IPS DF 4.7 (cell line): ENCODE measurements at regions not wholly inside any gene's neighbourhood (a gene's known extent, or its start where the extent isn't known, plus 50 kb on each side); places are given as distances from the start of the nearest gene placed in this dataset.
"Not testable (repeated sequence)": the region's sequence is repeated elsewhere in the genome, so short reads cannot be mapped to it uniquely, and the experiment has no call there.

ENCODE experiments used
- DNase-seq: peaks from one replicate; pipeline ENCODE4 v3.0.0-alpha.2; 2013; ENCODE audit warnings: low spot score; ENCODE audit errors: extremely low read depth

DNA sequence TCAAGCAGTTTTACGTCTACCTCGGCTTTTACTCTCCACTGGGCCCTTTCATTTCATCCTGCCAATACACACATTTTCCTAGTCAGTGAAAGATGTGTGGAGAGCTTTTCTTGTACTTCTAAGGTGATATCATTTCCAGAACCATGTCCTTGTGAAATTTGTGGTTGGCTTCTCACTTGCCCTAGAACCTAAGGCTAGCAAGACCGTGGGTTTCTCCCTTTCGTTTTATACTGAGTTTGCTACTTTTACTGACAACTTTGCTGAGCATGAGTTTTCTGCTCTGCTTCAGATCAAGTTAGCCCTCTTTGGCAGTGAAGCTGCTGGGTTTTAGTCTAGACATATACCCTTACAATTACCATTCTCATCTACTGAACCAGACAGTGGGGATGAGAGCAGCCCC, 95.7 kb upstream of the FRMPD4 start:
- DNase-seq, result no peak

DNA sequence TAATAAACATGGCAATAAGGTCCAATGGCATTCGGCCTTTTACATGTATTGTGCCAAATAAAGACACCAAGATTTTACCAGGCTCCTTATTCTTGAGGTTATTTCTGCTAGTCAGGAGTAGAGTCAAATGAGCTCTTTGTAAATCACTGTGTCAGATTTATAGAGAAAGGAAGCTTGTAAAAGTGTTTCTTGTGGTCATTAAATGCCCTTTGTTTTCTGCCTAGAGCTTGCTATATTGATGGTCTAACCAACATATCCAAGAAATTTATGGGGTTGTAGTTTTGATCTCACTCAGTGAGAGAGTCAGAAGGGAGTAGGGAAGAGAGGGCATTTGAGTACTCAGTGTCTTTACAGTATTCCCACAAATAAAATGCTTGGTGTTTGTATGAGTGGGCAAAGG, 86.2 kb upstream of the FRMPD4 start:
- DNase-seq, result no peak

DNA sequence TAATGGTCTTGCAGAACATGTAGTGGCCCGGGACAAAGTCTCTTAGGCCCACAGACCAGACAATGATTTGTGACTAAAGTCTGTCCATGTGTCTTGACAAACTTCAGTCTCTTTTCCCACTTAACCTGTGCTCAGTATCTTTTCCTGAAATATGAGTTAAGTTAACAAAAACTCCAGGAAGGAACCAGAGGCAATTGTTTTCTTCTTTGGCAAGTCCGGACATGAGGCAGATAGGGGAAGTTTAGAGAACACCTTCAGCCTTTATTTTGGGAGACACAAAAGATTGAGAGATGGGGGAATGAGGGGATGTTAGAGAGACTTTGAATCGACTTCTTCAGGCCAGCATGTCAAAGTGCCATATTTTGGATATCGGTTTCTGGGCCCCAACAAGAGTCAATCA, 80.2 kb upstream of the FRMPD4 start:
- no peak for DNase-seq

DNA sequence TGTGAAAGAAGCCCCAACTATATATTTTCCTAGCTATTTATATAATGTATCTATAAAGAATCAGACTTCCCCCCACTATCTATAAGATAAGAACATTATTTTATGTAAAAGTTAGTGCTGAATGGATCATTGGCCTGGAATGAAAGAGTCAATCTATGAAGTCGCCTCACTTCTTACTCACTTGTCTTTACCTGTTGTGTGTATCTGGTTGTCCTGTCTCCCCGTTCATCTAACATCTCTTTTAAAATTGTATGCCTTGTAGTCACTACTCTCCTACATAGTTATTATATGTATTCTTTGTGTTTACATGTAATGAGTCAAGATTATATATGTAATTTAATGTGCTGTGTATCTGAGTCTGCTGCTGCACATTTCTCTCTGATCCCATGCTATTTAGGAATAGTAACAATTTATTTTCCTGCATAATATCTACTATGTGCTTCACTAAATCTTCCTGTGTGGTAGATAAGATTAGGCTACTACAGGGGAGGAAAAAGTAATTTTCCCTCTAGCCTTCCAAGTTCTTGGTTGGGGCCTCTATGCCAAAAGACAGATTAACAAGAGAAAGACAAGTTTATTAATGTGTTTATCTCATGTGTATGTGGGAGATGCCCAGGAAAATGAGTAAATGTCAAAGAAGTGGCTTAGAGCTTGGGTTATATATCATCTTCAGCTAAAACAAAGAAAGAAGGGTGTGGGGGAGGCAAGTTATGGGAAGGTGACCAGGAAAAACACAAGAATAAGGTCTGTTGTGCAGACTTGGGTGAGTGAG, 77.6 kb upstream of the FRMPD4 start:
- DNase-seq, result no peak

DNA sequence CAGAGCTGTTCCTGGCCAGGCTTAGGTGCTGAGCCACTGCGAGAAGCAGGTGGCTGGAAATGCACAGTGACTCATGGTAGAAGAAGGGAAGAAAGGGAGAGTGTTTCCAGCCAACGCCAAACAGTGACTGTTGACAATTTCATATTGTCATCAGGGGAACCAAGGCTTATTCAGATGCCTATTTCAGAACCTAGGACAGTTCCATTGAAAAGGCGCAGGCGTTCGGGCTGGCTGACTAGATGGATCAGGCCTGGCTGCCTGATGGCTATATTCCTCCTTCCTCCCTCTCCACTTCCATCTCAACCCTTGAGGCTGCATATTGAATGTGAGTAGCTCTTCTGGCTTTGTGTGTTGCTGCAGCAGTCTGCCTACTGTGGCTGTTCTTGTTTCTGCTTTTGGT, 73.0 kb upstream of the FRMPD4 start:
- no peak for DNase-seq

DNA sequence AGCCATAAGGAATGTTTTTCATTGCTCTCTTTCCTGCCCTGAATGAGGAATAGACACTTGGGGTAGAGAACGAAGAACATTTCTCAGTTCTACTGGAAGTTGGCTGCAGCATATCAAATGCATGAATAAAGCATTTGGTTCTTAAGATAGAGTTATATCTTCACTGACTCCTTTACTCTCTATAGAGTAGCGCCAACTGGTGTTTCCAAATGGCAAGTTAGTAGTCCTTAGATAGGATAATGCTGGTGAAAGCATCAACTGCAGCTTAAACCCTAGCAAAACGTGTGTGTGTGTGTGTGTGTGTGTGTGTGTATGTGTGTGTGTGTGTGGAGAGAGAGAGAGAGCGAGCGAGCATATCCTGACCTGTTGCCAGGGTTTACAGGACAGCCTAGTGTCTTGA, 62.2 kb upstream of the FRMPD4 start:
- DNase-seq, result no peak

DNA sequence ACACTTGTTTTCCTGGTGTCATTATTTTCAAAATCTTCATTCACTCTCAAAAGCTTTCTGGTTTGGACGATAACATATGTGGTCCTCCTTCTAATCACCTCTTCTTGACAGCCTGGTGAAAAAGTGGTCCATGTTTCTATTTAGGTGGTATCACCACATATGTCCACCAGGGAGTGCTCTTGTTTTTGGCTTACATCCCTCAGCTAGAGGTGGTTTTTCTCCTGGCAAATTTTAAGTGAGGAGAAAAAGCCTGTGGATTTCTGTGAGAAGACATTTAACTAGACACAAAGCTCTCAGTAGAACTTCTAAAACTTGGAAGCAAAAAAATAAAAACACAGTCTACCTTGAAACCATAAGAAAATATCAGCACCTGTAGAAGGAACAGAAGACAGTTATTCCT, 58.0 kb upstream of the FRMPD4 start:
- no peak for DNase-seq

DNA sequence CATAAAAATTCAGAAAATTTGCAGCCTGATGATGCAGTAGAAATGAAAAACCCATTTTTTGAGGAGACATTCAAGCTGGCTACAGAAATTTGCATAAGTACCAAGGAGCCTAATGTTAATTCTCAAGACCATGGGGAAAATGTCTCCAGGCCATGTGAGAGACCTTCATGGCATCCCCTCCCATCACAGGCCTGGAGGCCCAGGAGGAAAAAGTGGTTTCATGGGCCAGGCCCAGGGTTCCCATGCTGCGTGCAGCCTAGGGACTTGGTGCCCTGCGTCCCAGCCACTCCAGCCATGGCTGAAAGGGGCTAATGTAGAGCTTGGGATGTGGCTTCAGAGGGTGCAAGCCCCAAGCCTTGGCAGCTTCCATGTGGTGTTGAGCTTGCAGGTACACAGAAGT, 55.3 kb upstream of the FRMPD4 start:
- not testable (repeated sequence) for DNase-seq
